PC-3 (cell line): ENCODE measurements at regions not wholly inside any gene's neighbourhood (a gene's known extent, or its start where the extent isn't known, plus 50 kb on each side); places are given as distances from the start of the nearest gene placed in this dataset.

Experiments
- ATAC-seq: fragments of 200-7000 bp; cut with Tn5 transposase; 2 replicates; pipeline ENCODE4 v1.9.1; 2020; ENCODE audit warnings: mild to moderate bottlenecking, moderate library complexity
- BruUV-seq: library from RNA; stranded (reverse); fragments of 400-500 nt; replicated peaks from 2 replicates; lab custom pipeline; 2021; lab: Mats Ljungman, UMichigan
- CTCF ChIA-PET: fragments of 300-600 bp; sonication (Branson Sonifier 250); formaldehyde crosslinking; loops from one replicate; lab custom pipeline; 2022; ENCODE audit warnings: antibody characterized with exemption; lab: Charles Lee
- POLR2A ChIA-PET: fragments of 300-600 bp; sonication (Branson Sonifier 250); formaldehyde crosslinking; loops from one replicate; lab custom pipeline; 2022; ENCODE audit warnings: antibody characterized with exemption; ENCODE audit not compliant: unreplicated experiment; lab: Charles Lee
- DNase-seq: peaks from one replicate; pipeline ENCODE4 v3.0.0-alpha.2; 2015
- H2AFZ ChIP-seq: fragments of 300-600 bp; sonication (generic); 2 replicates; pipeline ENCODE4 v1.6.0; 2016; ENCODE audit warnings: antibody characterized with exemption, low read length
- H3F3A ChIP-seq: fragments of 300-600 bp; sonication (generic); one replicate; pipeline ENCODE4 v1.6.0; 2017; ENCODE audit warnings: antibody characterized with exemption, low read length, control low read depth, mild to moderate bottlenecking; ENCODE audit not compliant: unreplicated experiment
- H3K27ac ChIP-seq: fragments of 300-600 bp; sonication (generic); 2 replicates; pipeline ENCODE4 v1.5.1; 2016; ENCODE audit warnings: mild to moderate bottlenecking, low read length
- H3K27me3 ChIP-seq: fragments of 300-600 bp; sonication (generic); 2 replicates; pipeline ENCODE4 v1.6.1; 2016; ENCODE audit warnings: low read length, mixed read lengths
- H3K36me3 ChIP-seq: fragments of 300-600 bp; sonication (generic); 2 replicates; pipeline ENCODE4 v1.6.1; 2016; ENCODE audit warnings: low read depth, mixed run types, low read length, mixed read lengths
- H3K4me1 ChIP-seq: fragments of 300-600 bp; sonication (generic); 2 replicates; pipeline ENCODE4 v1.5.1; 2016; ENCODE audit warnings: low read length; ENCODE audit not compliant: insufficient read depth
- H3K4me2 ChIP-seq: fragments of 300-600 bp; sonication (generic); 2 replicates; pipeline ENCODE4 v1.6.0; 2016; ENCODE audit warnings: low read length
- H3K4me3 ChIP-seq: fragments of 300-600 bp; sonication (generic); 2 replicates; pipeline ENCODE4 v1.5.1; 2016; ENCODE audit warnings: mild to moderate bottlenecking, low read length, mixed read lengths
- H3K79me2 ChIP-seq: fragments of 300-600 bp; sonication (generic); 2 replicates; pipeline ENCODE4 v1.6.1; 2017; ENCODE audit warnings: low read length, mixed read lengths
- H3K9ac ChIP-seq: fragments of 300-600 bp; sonication (generic); 2 replicates; pipeline ENCODE4 v1.6.0; 2016; ENCODE audit warnings: mild to moderate bottlenecking, low read length
- H3K9me2 ChIP-seq: fragments of 300-600 bp; sonication (generic); replicated peaks from 2 replicates; pipeline ENCODE4 v1.6.1; 2016; ENCODE audit warnings: mixed run types, low read length, mixed read lengths
- H3K9me3 ChIP-seq: fragments of 300-600 bp; sonication (generic); 2 replicates; pipeline ENCODE4 v1.6.1; 2016; ENCODE audit warnings: low read length, mixed read lengths
- H4K20me1 ChIP-seq: fragments of 300-600 bp; sonication (generic); 2 replicates; pipeline ENCODE4 v1.6.1; 2016; ENCODE audit warnings: low read length, mixed read lengths
- EZH2 ChIP-seq: fragments of 300-600 bp; sonication (generic); IDR thresholded peaks from one replicate; pipeline ENCODE4 v1.6.1; 2017; ENCODE audit warnings: antibody characterized with exemption, mild to moderate bottlenecking, low read length; ENCODE audit not compliant: unreplicated experiment
- EZH2phosphoT487 ChIP-seq: fragments of 300-600 bp; sonication (generic); IDR thresholded peaks from 2 replicates; pipeline ENCODE4 v1.6.1; 2018; ENCODE audit warnings: mild to moderate bottlenecking, antibody characterized with exemption, low read length, borderline replicate concordance
- intact Hi-C: fragments of 100-400 bp; cut with micrococcal nuclease; formaldehyde crosslinking; loops from 2 replicates; pipeline ENCODE4 v1.9.0; 2023
- TF ChIP-seq, protein P1 (sequence below): fragments of 300-600 bp; sonication (generic); conservative IDR thresholded peaks from 2 replicates; pipeline ENCODE4 v1.5.1; 2017; ENCODE audit warnings: antibody characterized with exemption, low read depth, mild to moderate bottlenecking, low read length

- Histone ChIP-seq H3K9me3 (peaks cover 5% of the 10 kb centered on the region; the same call in 1 of the 2 replicates), H3K4me1 (no peaks in the 10 kb centered on the region), H3K79me2 (no peaks in the 10 kb centered on the region), H3K27ac (no peak overlapping the region), H4K20me1 (no peaks in the 10 kb centered on the region), H3K36me3 (no peaks in the 10 kb centered on the region), H2AFZ (no peak overlapping the region), H3K4me3 (no peak overlapping the region), H3F3A (no peaks in the 10 kb centered on the region), H3K4me2 (no peak overlapping the region), H3K9ac (no peak overlapping the region), H3K27me3 (no peaks in the 10 kb centered on the region), H3K9me2 (no peaks in the 10 kb centered on the region)
- BruUV-seq: no TSS peak
- intact Hi-C loops: no loop called here
- DNase-seq (no peak), ATAC-seq (no peak)
- POLR2A ChIA-PET: no interaction called here
- CTCF ChIA-PET: no interaction called here
- no peak for TF ChIP-seq EZH2
- no peak for TF ChIP-seq EZH2phosphoT487
- TF ChIP-seq, protein P1, sequence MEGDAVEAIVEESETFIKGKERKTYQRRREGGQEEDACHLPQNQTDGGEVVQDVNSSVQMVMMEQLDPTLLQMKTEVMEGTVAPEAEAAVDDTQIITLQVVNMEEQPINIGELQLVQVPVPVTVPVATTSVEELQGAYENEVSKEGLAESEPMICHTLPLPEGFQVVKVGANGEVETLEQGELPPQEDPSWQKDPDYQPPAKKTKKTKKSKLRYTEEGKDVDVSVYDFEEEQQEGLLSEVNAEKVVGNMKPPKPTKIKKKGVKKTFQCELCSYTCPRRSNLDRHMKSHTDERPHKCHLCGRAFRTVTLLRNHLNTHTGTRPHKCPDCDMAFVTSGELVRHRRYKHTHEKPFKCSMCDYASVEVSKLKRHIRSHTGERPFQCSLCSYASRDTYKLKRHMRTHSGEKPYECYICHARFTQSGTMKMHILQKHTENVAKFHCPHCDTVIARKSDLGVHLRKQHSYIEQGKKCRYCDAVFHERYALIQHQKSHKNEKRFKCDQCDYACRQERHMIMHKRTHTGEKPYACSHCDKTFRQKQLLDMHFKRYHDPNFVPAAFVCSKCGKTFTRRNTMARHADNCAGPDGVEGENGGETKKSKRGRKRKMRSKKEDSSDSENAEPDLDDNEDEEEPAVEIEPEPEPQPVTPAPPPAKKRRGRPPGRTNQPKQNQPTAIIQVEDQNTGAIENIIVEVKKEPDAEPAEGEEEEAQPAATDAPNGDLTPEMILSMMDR: no peak
Observed at GRCh38 chr6:108789475-108789874, 58.7 kb upstream of the ARMC2 start.

DNA sequence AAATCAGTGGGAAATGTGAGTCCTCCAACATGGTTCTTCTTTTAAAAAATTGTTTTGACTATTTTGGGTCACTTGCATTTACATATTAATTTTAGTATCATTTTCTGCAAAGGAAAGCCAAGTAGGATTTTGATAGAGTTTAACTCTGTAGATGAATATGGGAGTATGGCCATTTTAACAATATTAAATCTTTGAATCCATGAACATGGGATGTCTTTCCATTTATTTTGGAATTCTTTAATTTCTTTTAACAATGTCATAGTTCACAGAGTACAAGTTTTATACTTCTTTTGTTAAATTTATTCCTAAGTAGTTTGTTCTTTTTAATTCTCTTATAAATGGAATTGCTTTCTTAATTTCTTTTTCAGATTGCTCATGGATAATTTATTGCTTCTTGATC is 56.5 kb upstream of the ARMC2 start:
- Histone ChIP-seq H3K4me2 (no peak overlapping the region), H3K9me3 (peaks cover 5% of the 10 kb centered on the region; the same call in 1 of the 2 replicates), H3K9me2 (no peaks in the 10 kb centered on the region), H3K79me2 (no peaks in the 10 kb centered on the region), H3K4me3 (no peak overlapping the region), H3F3A (no peaks in the 10 kb centered on the region), H3K9ac (no peak overlapping the region), H4K20me1 (no peaks in the 10 kb centered on the region), H2AFZ (no peak overlapping the region), H3K4me1 (no peaks in the 10 kb centered on the region), H3K27me3 (no peaks in the 10 kb centered on the region), H3K36me3 (no peaks in the 10 kb centered on the region), H3K27ac (no peak overlapping the region)
- ChIA-PET CTCF (no interaction called here), POLR2A (no interaction called here)
- no peak for DNase-seq
- intact Hi-C loops: no loop called here
- TF ChIP-seq EZH2phosphoT487 (no peak), EZH2 (no peak)
- TF ChIP-seq, protein P1: no peak
- ATAC-seq: no peak
- no TSS peak for BruUV-seq

- Histone ChIP-seq H3K4me2 (no peak overlapping the region), H3K9me2 (no peaks in the 10 kb centered on the region), H4K20me1 (no peaks in the 10 kb centered on the region), H3K79me2 (no peaks in the 10 kb centered on the region), H3K9ac (no peak overlapping the region), H3K27me3 (no peaks in the 10 kb centered on the region), H2AFZ (no peak overlapping the region), H3K27ac (no peak overlapping the region), H3F3A (no peaks in the 10 kb centered on the region), H3K36me3 (no peaks in the 10 kb centered on the region), H3K4me1 (peaks cover 11% of the 10 kb centered on the region), H3K4me3 (no peak overlapping the region), H3K9me3 (peaks cover 5% of the 10 kb centered on the region; the same call in 1 of the 2 replicates)
- TF ChIP-seq, protein P1: no peak
- TF ChIP-seq EZH2 (no peak), EZH2phosphoT487 (no peak)
- no TSS peak for BruUV-seq
- intact Hi-C loops: no loop called here
- ChIA-PET POLR2A (interaction anchor here (0.6 kb wide), 1 partner anchor 16 kb away, joined by 4 read pairs; no protein-coding TSS in a partner anchor), CTCF (no interaction called here)
- ATAC-seq: no peak
- DNase-seq: no peak
Observed at GRCh38 chr6:108793516-108794251, 54.5 kb upstream of the ARMC2 start.
